ENCODE measurements at regions not wholly inside any gene's neighbourhood (a gene's known extent, or its start where the extent isn't known, plus 50 kb on each side); places are given as distances from the start of the nearest gene placed in this dataset.
A peak's percentile ranks its signal among the peaks of the same experiment; 100 is the strongest.

GRCh38 chr17:65371702-65372101, 189.7 kb downstream of the AXIN2 start:
- no peak for DNase-seq
- H3K27me3 Mint-ChIP-seq (ENCODE audit: low read depth): peaks cover 17% of the 10 kb centered on the region
- ChIA-PET CTCF (no interaction called here), POLR2A (no interaction called here)
- H3K27ac Mint-ChIP-seq: no peak overlapping the region
- no peaks in the 10 kb centered on the region for H3K9me3 Mint-ChIP-seq (ENCODE audit: insufficient read depth)
- no peaks in the 10 kb centered on the region for H3K36me3 Mint-ChIP-seq (ENCODE audit: low read depth)
- no peak for ATAC-seq
- H3K4me1 Mint-ChIP-seq (ENCODE audit: low read depth): peaks cover 14% of the 10 kb centered on the region
- no peak overlapping the region for H3K4me3 Mint-ChIP-seq

GRCh38 chr17:65370669-65371131, 190.7 kb downstream of the AXIN2 start:
- CTCF ChIA-PET: no interaction called here
- POLR2A ChIA-PET: no interaction called here

GRCh38 chr17:65368341-65368740, 193.1 kb downstream of the AXIN2 start:
- Mint-ChIP-seq H3K9me3 (ENCODE audit: insufficient read depth) (no peaks in the 10 kb centered on the region), H3K27me3 (ENCODE audit: low read depth) (peaks cover 6% of the 10 kb centered on the region), H3K36me3 (ENCODE audit: low read depth) (no peaks in the 10 kb centered on the region), H3K4me1 (ENCODE audit: low read depth) (peaks cover 14% of the 10 kb centered on the region), H3K27ac (no peak overlapping the region), H3K4me3 (no peak overlapping the region)
- POLR2A ChIA-PET: no interaction called here
- ATAC-seq: no peak
- CTCF ChIA-PET: no interaction called here
- peak; percentile 12 for DNase-seq

More at GRCh38 chr17:65370669-65371131, 190.7 kb downstream of the AXIN2 start:
- Mint-ChIP-seq H3K27me3 (ENCODE audit: low read depth) (peaks cover 17% of the 10 kb centered on the region), H3K4me3 (no peak overlapping the region), H3K9me3 (ENCODE audit: insufficient read depth) (no peaks in the 10 kb centered on the region), H3K27ac (no peak overlapping the region), H3K4me1 (ENCODE audit: low read depth) (peaks cover 14% of the 10 kb centered on the region), H3K36me3 (ENCODE audit: low read depth) (no peaks in the 10 kb centered on the region)
- DNase-seq: peak; percentile 55
- peak; percentile 76 for ATAC-seq

GRCh38 chr17:65366102-65366844, 195.2 kb downstream of the AXIN2 start:
- ATAC-seq (no peak), DNase-seq (no peak)
- Mint-ChIP-seq H3K9me3 (ENCODE audit: insufficient read depth) (no peaks in the 10 kb centered on the region), H3K36me3 (ENCODE audit: low read depth) (no peaks in the 10 kb centered on the region), H3K27ac (no peak overlapping the region), H3K4me3 (no peak overlapping the region), H3K27me3 (ENCODE audit: low read depth) (peaks cover 6% of the 10 kb centered on the region), H3K4me1 (ENCODE audit: low read depth) (peaks cover 11% of the 10 kb centered on the region)
- ChIA-PET CTCF (interaction anchor here (1.3 kb wide), 1 partner anchor 135 kb away, joined by 3 read pairs; no protein-coding TSS in a partner anchor), POLR2A (no interaction called here)

GRCh38 chr17:65365169-65365568, 196.3 kb downstream of the AXIN2 start:
- Mint-ChIP-seq H3K9me3 (ENCODE audit: insufficient read depth) (no peaks in the 10 kb centered on the region), H3K27me3 (ENCODE audit: low read depth) (peaks cover 3% of the 10 kb centered on the region), H3K4me1 (ENCODE audit: low read depth) (no peaks in the 10 kb centered on the region), H3K36me3 (ENCODE audit: low read depth) (no peaks in the 10 kb centered on the region), H3K4me3 (no peak overlapping the region), H3K27ac (no peak overlapping the region)
- CTCF ChIA-PET: interaction anchor here (0.6 to 1.3 kb wide), 2 partner anchors 134 to 544 kb away, joined by 3 read pairs; no protein-coding TSS in a partner anchor
- DNase-seq (no peak), ATAC-seq (no peak)
- POLR2A ChIA-PET: no interaction called here

GRCh38 chr17:65364438-65364837, 197.0 kb downstream of the AXIN2 start:
- no peak for DNase-seq
- no peaks in the 10 kb centered on the region for H3K36me3 Mint-ChIP-seq (ENCODE audit: low read depth)
- peaks cover 2% of the 10 kb centered on the region for H3K27me3 Mint-ChIP-seq (ENCODE audit: low read depth)

GRCh38 chr17:65362826-65363225, 198.6 kb downstream of the AXIN2 start:
- peaks cover 2% of the 10 kb centered on the region for H3K27me3 Mint-ChIP-seq (ENCODE audit: low read depth)
- DNase-seq: no peak
- no peaks in the 10 kb centered on the region for H3K9me3 Mint-ChIP-seq (ENCODE audit: insufficient read depth)
- no peaks in the 10 kb centered on the region for H3K4me1 Mint-ChIP-seq (ENCODE audit: low read depth)
- POLR2A ChIA-PET: no interaction called here
- no peaks in the 10 kb centered on the region for H3K36me3 Mint-ChIP-seq (ENCODE audit: low read depth)
- CTCF ChIA-PET: no interaction called here
- H3K4me3 Mint-ChIP-seq: no peak overlapping the region
- no peak for ATAC-seq
- no peak overlapping the region for H3K27ac Mint-ChIP-seq

More at GRCh38 chr17:65364438-65364837, 197.0 kb downstream of the AXIN2 start:
- Mint-ChIP-seq H3K4me1 (ENCODE audit: low read depth) (no peaks in the 10 kb centered on the region), H3K4me3 (no peak overlapping the region), H3K9me3 (ENCODE audit: insufficient read depth) (no peaks in the 10 kb centered on the region), H3K27ac (no peak overlapping the region)
- ChIA-PET POLR2A (no interaction called here), CTCF (no interaction called here)
- ATAC-seq: no peak

GRCh38 chr17:65360961-65361552, 200.4 kb downstream of the AXIN2 start:
- ChIA-PET POLR2A (no interaction called here), CTCF (no interaction called here)
- Mint-ChIP-seq H3K9me3 (ENCODE audit: insufficient read depth) (no peaks in the 10 kb centered on the region), H3K36me3 (ENCODE audit: low read depth) (no peaks in the 10 kb centered on the region), H3K27me3 (ENCODE audit: low read depth) (peaks cover 3% of the 10 kb centered on the region), H3K4me3 (no peak overlapping the region), H3K4me1 (ENCODE audit: low read depth) (no peaks in the 10 kb centered on the region), H3K27ac (no peak overlapping the region)
- ATAC-seq (no peak), DNase-seq (no peak)

GRCh38 chr17:65359016-65359415, 202.4 kb downstream of the AXIN2 start:
- ChIA-PET CTCF (no interaction called here), POLR2A (no interaction called here)
- DNase-seq (no peak), ATAC-seq (no peak)
- Mint-ChIP-seq H3K4me3 (no peak overlapping the region), H3K36me3 (ENCODE audit: low read depth) (no peaks in the 10 kb centered on the region), H3K27me3 (ENCODE audit: low read depth) (peaks cover 6% of the 10 kb centered on the region), H3K9me3 (ENCODE audit: insufficient read depth) (no peaks in the 10 kb centered on the region), H3K4me1 (ENCODE audit: low read depth) (no peaks in the 10 kb centered on the region), H3K27ac (no peak overlapping the region)

GRCh38 chr17:65356536-65356935, 204.9 kb downstream of the AXIN2 start:
- ChIA-PET POLR2A (no interaction called here), CTCF (no interaction called here)
- Mint-ChIP-seq H3K9me3 (ENCODE audit: insufficient read depth) (no peaks in the 10 kb centered on the region), H3K27me3 (ENCODE audit: low read depth) (peaks cover 6% of the 10 kb centered on the region), H3K4me1 (ENCODE audit: low read depth) (no peaks in the 10 kb centered on the region), H3K27ac (no peak overlapping the region), H3K4me3 (no peak overlapping the region), H3K36me3 (ENCODE audit: low read depth) (no peaks in the 10 kb centered on the region)
- DNase-seq (no peak), ATAC-seq (no peak)

- DNase-seq: no peak
- H3K27ac Mint-ChIP-seq: no peak overlapping the region
- no peaks in the 10 kb centered on the region for H3K9me3 Mint-ChIP-seq (ENCODE audit: insufficient read depth)
- H3K4me1 Mint-ChIP-seq (ENCODE audit: low read depth): no peaks in the 10 kb centered on the region
- ATAC-seq: no peak
- CTCF ChIA-PET: no interaction called here
- H3K4me3 Mint-ChIP-seq: no peak overlapping the region
- no peaks in the 10 kb centered on the region for H3K36me3 Mint-ChIP-seq (ENCODE audit: low read depth)
- H3K27me3 Mint-ChIP-seq (ENCODE audit: low read depth): peaks cover 6% of the 10 kb centered on the region
- POLR2A ChIA-PET: no interaction called here
Measured at GRCh38 chr17:65355246-65355645, 206.2 kb downstream of the AXIN2 start.

GRCh38 chr17:65349916-65350315, 211.5 kb downstream of the AXIN2 start:
- Mint-ChIP-seq H3K27me3 (ENCODE audit: low read depth) (peaks cover 3% of the 10 kb centered on the region), H3K4me1 (ENCODE audit: low read depth) (peaks cover 7% of the 10 kb centered on the region), H3K36me3 (ENCODE audit: low read depth) (no peaks in the 10 kb centered on the region), H3K9me3 (ENCODE audit: insufficient read depth) (no peaks in the 10 kb centered on the region), H3K4me3 (no peak overlapping the region), H3K27ac (no peak overlapping the region)
- ChIA-PET POLR2A (no interaction called here), CTCF (no interaction called here)
- ATAC-seq (no peak), DNase-seq (no peak)
